H1 (cell line): ENCODE measurements at regions not wholly inside any gene's neighbourhood (a gene's known extent, or its start where the extent isn't known, plus 50 kb on each side); places are given as distances from the start of the nearest gene placed in this dataset.

ENCODE experiments used
- ATF3 ChIP-seq: IDR thresholded peaks from 2 replicates; pipeline ENCODE4 v1.6.1; 2011; ENCODE audit warnings: low read depth, mild to moderate bottlenecking, low read length; ENCODE audit not compliant: insufficient read depth
- CBX8 ChIP-seq: fragments of 300-800, 300-1000 bp; sonication (generic); IDR thresholded peaks from 2 replicates; pipeline ENCODE4 v1.7.1; 2016; ENCODE audit warnings: low read depth, low read length, borderline replicate concordance
- CEBPB ChIP-seq: IDR thresholded peaks from 2 replicates; pipeline ENCODE4 v1.6.1; 2012; ENCODE audit warnings: low read depth, low read length
- EZH2 ChIP-seq: fragments of 200-600 bp; sonication (generic); IDR thresholded peaks from 2 replicates; pipeline ENCODE4 v1.7.1; 2012; ENCODE audit warnings: low read depth, mild to moderate bottlenecking, moderate library complexity, low read length, inconsistent platforms; ENCODE audit not compliant: severe bottlenecking
- GABPA ChIP-seq: IDR thresholded peaks from 2 replicates; pipeline ENCODE4 v1.6.1; 2011; ENCODE audit warnings: mild to moderate bottlenecking, low read length, moderate library complexity, borderline replicate concordance; ENCODE audit not compliant: insufficient read depth
- JUND ChIP-seq: IDR thresholded peaks from 2 replicates; pipeline ENCODE4 v1.6.1; 2011; ENCODE audit warnings: mild to moderate bottlenecking, improper control_type of control experiment, low read length
- KDM5A ChIP-seq: fragments of 200-600 bp; IDR thresholded peaks from 2 replicates; pipeline ENCODE4 v1.7.1; 2012; ENCODE audit warnings: mild to moderate bottlenecking, low read length, inconsistent platforms, mixed read lengths
- POLR2A ChIP-seq, 2 experiments: IDR thresholded peaks; 1 replicate in 1 of 2; 2 replicates in 1 of 2; pipeline ENCODE4 v1.6.1; 2011; ENCODE audit warnings: low read depth in 2 of 2, low read length in 2 of 2, mild to moderate bottlenecking in 2 of 2; ENCODE audit errors: control extremely low read depth in 1 of 2
- POLR2AphosphoS5 ChIP-seq: IDR thresholded peaks from 2 replicates; pipeline ENCODE4 v1.6.1; 2011; ENCODE audit warnings: low read depth, low read length
- TF ChIP-seq, protein P1 (sequence below), 3 experiments: IDR thresholded peaks; 1 replicate in 2 of 3; 2 replicates in 1 of 3; pipeline versions ENCODE4 v1.5.1 to v1.6.1; 2011; ENCODE audit warnings: low read length in 3 of 3, mild to moderate bottlenecking in 3 of 3, inconsistent platforms in 2 of 3, low read depth in 1 of 3, moderate library complexity in 1 of 3; ENCODE audit not compliant: insufficient read depth in 1 of 3; ENCODE audit errors: control extremely low read depth in 1 of 3

- no peak for TF ChIP-seq KDM5A
- no peak for TF ChIP-seq JUND
- TF ChIP-seq POLR2AphosphoS5: no peak
- TF ChIP-seq POLR2A (IDR thresholded peaks at IDR 0.05; ENCODE audit: control extremely low read depth in 1 of 2, low read depth in 2 of 2, low read length in 2 of 2): no peak
- no peak for TF ChIP-seq GABPA
- TF ChIP-seq, protein P1, sequence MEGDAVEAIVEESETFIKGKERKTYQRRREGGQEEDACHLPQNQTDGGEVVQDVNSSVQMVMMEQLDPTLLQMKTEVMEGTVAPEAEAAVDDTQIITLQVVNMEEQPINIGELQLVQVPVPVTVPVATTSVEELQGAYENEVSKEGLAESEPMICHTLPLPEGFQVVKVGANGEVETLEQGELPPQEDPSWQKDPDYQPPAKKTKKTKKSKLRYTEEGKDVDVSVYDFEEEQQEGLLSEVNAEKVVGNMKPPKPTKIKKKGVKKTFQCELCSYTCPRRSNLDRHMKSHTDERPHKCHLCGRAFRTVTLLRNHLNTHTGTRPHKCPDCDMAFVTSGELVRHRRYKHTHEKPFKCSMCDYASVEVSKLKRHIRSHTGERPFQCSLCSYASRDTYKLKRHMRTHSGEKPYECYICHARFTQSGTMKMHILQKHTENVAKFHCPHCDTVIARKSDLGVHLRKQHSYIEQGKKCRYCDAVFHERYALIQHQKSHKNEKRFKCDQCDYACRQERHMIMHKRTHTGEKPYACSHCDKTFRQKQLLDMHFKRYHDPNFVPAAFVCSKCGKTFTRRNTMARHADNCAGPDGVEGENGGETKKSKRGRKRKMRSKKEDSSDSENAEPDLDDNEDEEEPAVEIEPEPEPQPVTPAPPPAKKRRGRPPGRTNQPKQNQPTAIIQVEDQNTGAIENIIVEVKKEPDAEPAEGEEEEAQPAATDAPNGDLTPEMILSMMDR (IDR thresholded peaks at IDR 0.05; ENCODE audit: control extremely low read depth in 1 of 3, insufficient read depth in 1 of 3, low read depth in 1 of 3, low read length in 3 of 3): no peak
- TF ChIP-seq EZH2: no peak
- no peak for TF ChIP-seq ATF3
- TF ChIP-seq CBX8: no peak
- no peak for TF ChIP-seq CEBPB
Measured at GRCh38 chr1:244288663-244289062, 163.0 kb downstream of the ADSS2 start.
